Suprapubic skin (tissue), 4 donors: ENCODE measurements at regions not wholly inside any gene's neighbourhood (a gene's known extent, or its start where the extent isn't known, plus 50 kb on each side); places are given as distances from the start of the nearest gene placed in this dataset.

Source experiments
- EP300 ChIP-seq: sonication (generic); formaldehyde crosslinking; IDR thresholded peaks from one replicate; pipeline ENCODE4 v1.6.1; 2017; ENCODE audit warnings: antibody characterized with exemption
- POLR2A ChIP-seq, 2 donors: fragments of 450-650 bp; IDR thresholded peaks; one replicate each; pipeline ENCODE4 v1.6.1; 2017; ENCODE audit warnings: antibody characterized with exemption in 2 of 2, mild to moderate bottlenecking in 2 of 2, moderate library complexity in 2 of 2
- POLR2AphosphoS5 ChIP-seq, 3 donors: sonication (generic); formaldehyde crosslinking; IDR thresholded peaks; one replicate each; pipeline ENCODE4 v1.6.1; 2017; ENCODE audit warnings: antibody characterized with exemption in 3 of 3

DNA sequence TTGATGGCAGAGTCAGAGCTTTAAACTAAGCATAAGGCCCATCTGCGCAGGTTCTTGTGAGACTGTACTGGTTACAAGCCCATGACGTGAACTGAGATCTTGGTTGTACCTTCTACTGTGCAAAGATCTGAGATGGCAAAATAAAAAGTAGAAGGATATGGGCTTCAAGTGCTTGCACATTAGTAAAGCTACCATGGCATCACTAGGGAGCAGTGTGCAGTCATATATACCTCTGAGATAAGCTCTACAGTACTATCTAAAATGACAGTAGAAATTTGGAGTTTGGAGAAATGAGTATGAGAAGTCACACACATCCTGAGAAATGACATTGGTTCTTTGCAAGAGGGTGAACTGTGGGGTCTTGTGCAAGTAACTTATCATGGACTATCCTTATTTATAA lies 408.2 kb upstream of the PRR16 start:
- TF ChIP-seq POLR2A (IDR thresholded peaks at IDR 0.05) (no peak), POLR2AphosphoS5 (IDR thresholded peaks at IDR 0.05) (no peak), EP300 (no peak)
